K562 (cell line): ENCODE measurements at regions not wholly inside any gene's neighbourhood (a gene's known extent, or its start where the extent isn't known, plus 50 kb on each side); places are given as distances from the start of the nearest gene placed in this dataset.

ENCODE experiments used
- ATAC-seq: fragments of 200-7000 bp; cut with Tn5 transposase; 3 replicates; pipeline ENCODE4 v1.9.1; 2020; ENCODE audit warnings: moderate library complexity
- BruUV-seq: library from RNA; stranded (reverse); fragments of 400-500 nt; replicated peaks from 2 replicates; lab custom pipeline; 2021; lab: Mats Ljungman, UMichigan
- CTCF ChIA-PET: fragments of 300-600 bp; formaldehyde crosslinking; extraction: SDS; loops from one replicate; lab custom pipeline; 2021; ENCODE audit warnings: low intra/inter-chr PET ratio; lab: Yijun Ruan, JAX
- POLR2A ChIA-PET: fragments of 300-600, 350-650 bp; sonication (Branson Sonifier 250); formaldehyde crosslinking; extraction: SDS; loops from one replicate; lab custom pipeline; 2021; ENCODE audit warnings: antibody characterized with exemption, inconsistent platforms; lab: Yijun Ruan, JAX
- DNase-seq, 4 experiments: peaks; one replicate each; pipeline versions ENCODE4 v3.0.0 to v3.0.0-alpha.2; 2011 to 2018; ENCODE audit warnings: low spot score in 3 of 4, mixed read lengths in 3 of 4; ENCODE audit errors: extremely low read depth in 1 of 4
- FAIRE-seq: peaks from 2 replicates; lab custom pipeline; 2011; peaks lifted over from hg19 to GRCh38; lab: Jason Lieb, UNC
- H2AFZ ChIP-seq: 2 replicates; pipeline ENCODE4 v1.6.0; 2011; ENCODE audit warnings: low read depth, low read length, control low read depth, inconsistent platforms
- H3K27ac ChIP-seq: fragments of 200-600 bp; 3 replicates; pipeline ENCODE4 v1.8.0; 2011; ENCODE audit warnings: low read depth, mild to moderate bottlenecking, control low read depth, inconsistent platforms, low read length, moderate library complexity, mixed read lengths; ENCODE audit errors: extremely low read depth
- H3K27me3 ChIP-seq, 2 experiments: fragments of 300-600 bp in 1 of 2; 2 replicates in 1 of 2; 3 replicates in 1 of 2; pipeline versions ENCODE4 v1.6.0 to v1.8.0; 2011; ENCODE audit warnings: inconsistent platforms in 2 of 2, low read length in 2 of 2, mild to moderate bottlenecking in 1 of 2, mixed read lengths in 1 of 2, moderate library complexity in 1 of 2; ENCODE audit not compliant: control insufficient read depth in 2 of 2, insufficient read depth in 2 of 2
- H3K36me3 ChIP-seq: fragments of 300-600 bp; 3 replicates; pipeline ENCODE4 v1.8.0; 2011; ENCODE audit warnings: mild to moderate bottlenecking, low read length, inconsistent platforms; ENCODE audit not compliant: control insufficient read depth, insufficient read depth
- H3K4me1 ChIP-seq, 2 experiments: fragments of 200-600 bp in 1 of 2; replicated peaks in 1 of 2; 2 replicates in 1 of 2; 3 replicates in 1 of 2; pipeline versions ENCODE4 v1.5.1 to v1.8.0; 2011; ENCODE audit warnings: inconsistent platforms in 2 of 2, low read length in 2 of 2, mild to moderate bottlenecking in 1 of 2, mixed read lengths in 1 of 2, moderate library complexity in 1 of 2; ENCODE audit not compliant: control insufficient read depth in 2 of 2, insufficient read depth in 2 of 2
- H3K4me2 ChIP-seq: 2 replicates; pipeline ENCODE4 v1.6.1; 2011; ENCODE audit warnings: low read length, control low read depth, inconsistent platforms, mixed read lengths; ENCODE audit not compliant: insufficient read depth
- H3K4me3 ChIP-seq: fragments of 200-600 bp; sonication (generic), shearing (Covaris generic); 2 replicates; pipeline ENCODE4 v1.5.1; 2016; ENCODE audit warnings: control low read depth, inconsistent platforms
- H3K79me2 ChIP-seq: fragments of 200-600 bp; 3 replicates; pipeline ENCODE4 v1.8.0; 2011; ENCODE audit warnings: low read length, inconsistent platforms; ENCODE audit not compliant: control insufficient read depth, insufficient read depth
- H3K9ac ChIP-seq, 2 experiments: 2 replicates each; pipeline versions ENCODE4 v1.6.0 to v1.6.1; 2011; ENCODE audit warnings: low read depth in 2 of 2, low read length in 2 of 2, control low read depth in 1 of 2, inconsistent platforms in 1 of 2, mild to moderate bottlenecking in 1 of 2, mixed read lengths in 1 of 2; ENCODE audit not compliant: insufficient read depth in 1 of 2
- H3K9me1 ChIP-seq: one replicate; pipeline ENCODE4 v1.6.0; 2011; ENCODE audit warnings: inconsistent platforms, mild to moderate bottlenecking, low read length, moderate library complexity; ENCODE audit not compliant: control insufficient read depth, insufficient read depth
- H3K9me3 ChIP-seq: replicated peaks from 2 replicates; pipeline ENCODE4 v1.5.1; 2011; ENCODE audit warnings: low read depth, low read length, inconsistent platforms; ENCODE audit not compliant: control insufficient read depth, insufficient read depth
- H4K20me1 ChIP-seq: replicated peaks from 2 replicates; pipeline ENCODE4 v1.6.1; 2011; ENCODE audit warnings: low read length, inconsistent platforms, mixed read lengths; ENCODE audit not compliant: control insufficient read depth, insufficient read depth
- DNMT1 ChIP-seq: fragments of 450-650 bp; IDR thresholded peaks from 2 replicates; pipeline ENCODE4 v1.6.1; 2016; ENCODE audit warnings: antibody characterized with exemption, mild to moderate bottlenecking
- GABPB2 ChIP-seq: fragments of 250-450 bp; sonication (Bioruptor Pico); conservative IDR thresholded peaks from 2 replicates; pipeline ENCODE4 v1.5.1; 2021; ENCODE audit warnings: mild to moderate bottlenecking
- GTF3C2 ChIP-seq: IDR thresholded peaks from 3 replicates; pipeline ENCODE4 v1.6.1; 2011; ENCODE audit warnings: borderline replicate concordance, mild to moderate bottlenecking, moderate library complexity; ENCODE audit not compliant: insufficient read length; ENCODE audit errors: extremely low read depth
- HLTF ChIP-seq: fragments of 450-650 bp; IDR thresholded peaks from 2 replicates; pipeline ENCODE4 v1.6.1; 2016
- KAT2B ChIP-seq: IDR thresholded peaks from one replicate; pipeline ENCODE4 v1.6.1; 2012; ENCODE audit warnings: low read depth, mild to moderate bottlenecking, control low read depth, inconsistent platforms, low read length, moderate library complexity
- MECOM ChIP-seq: fragments of 250-450 bp; sonication (Bioruptor Pico); IDR thresholded peaks from 2 replicates; pipeline ENCODE4 v1.8.0; 2022; ENCODE audit warnings: inconsistent platforms
- NFIC ChIP-seq: fragments of 450-650 bp; IDR thresholded peaks from 2 replicates; pipeline ENCODE4 v1.6.1; 2017; ENCODE audit warnings: mild to moderate bottlenecking, inconsistent platforms
- NR2F6 ChIP-seq: fragments of 450-650 bp; formaldehyde crosslinking; IDR thresholded peaks from 2 replicates; pipeline ENCODE4 v1.4.0; 2020; ENCODE audit warnings: mild to moderate bottlenecking
- PHB ChIP-seq: fragments of 250-450 bp; sonication (Bioruptor Pico); IDR thresholded peaks from 2 replicates; pipeline ENCODE4 v1.5.0; 2021
- SMARCB1 ChIP-seq: IDR thresholded peaks from 2 replicates; pipeline ENCODE4 v1.6.1; 2011; ENCODE audit warnings: improper control_type of control experiment, low read depth; ENCODE audit not compliant: insufficient read length
- YBX1 ChIP-seq: fragments of 450-650 bp; IDR thresholded peaks from 2 replicates; pipeline ENCODE4 v1.7.1; 2016; ENCODE audit warnings: mild to moderate bottlenecking
- WGBS: fragments of 100-300 bp; shearing (Covaris generic); methylation state at CpG from one replicate; pipeline ENCODE4 v1.1.6; 2016; ENCODE audit warnings: low coverage, mixed read lengths; ENCODE audit not compliant: insufficient coverage; ENCODE audit errors: missing lambda C conversion rate; 5-methylcytosine and 5-hydroxymethylcytosine counted together
- in situ Hi-C: fragments of 300-500 bp; cut with MboI; formaldehyde crosslinking; loops from 4 replicates; pipeline ENCODE4 v1.15.0; 2018; ENCODE audit warnings: inconsistent platforms, mixed read lengths
- intact Hi-C: fragments of 100-400 bp; cut with micrococcal nuclease; formaldehyde crosslinking; loops from 2 replicates; pipeline ENCODE4 v1.14.2; 2022
- TF ChIP-seq, protein P1 (sequence below), 2 experiments: IDR thresholded peaks; 2 replicates each; pipeline ENCODE4 v1.6.1; 2012; ENCODE audit warnings: improper control_type of control experiment in 2 of 2, low read depth in 2 of 2, low read length in 2 of 2, borderline replicate concordance in 1 of 2
- TF ChIP-seq, protein P2 (sequence below): sonication (generic); formaldehyde crosslinking; IDR thresholded peaks from 2 replicates; pipeline ENCODE4 v1.8.0; 2022; ENCODE audit warnings: mild to moderate bottlenecking, missing genetic modification reagents

- Histone ChIP-seq H3K27me3 (no peaks in the 10 kb centered on the region), H3K9me1 (no peaks in the 10 kb centered on the region), H3K4me1 (no peaks in the 10 kb centered on the region), H4K20me1 (no peaks in the 10 kb centered on the region), H3K4me3 (no peak overlapping the region), H3K79me2 (no peaks in the 10 kb centered on the region), H3K9ac (no peak overlapping the region), H3K4me2 (no peak overlapping the region), H2AFZ (no peak overlapping the region), H3K27ac (no peak overlapping the region), H3K36me3 (no peaks in the 10 kb centered on the region), H3K9me3 (no peaks in the 10 kb centered on the region)
- ATAC-seq, result no peak
- no TSS peak for BruUV-seq
- POLR2A ChIA-PET, result no interaction called here
- no peak for DNase-seq
- 2% methylated on average over 6 of the region's 6 CpGs for WGBS
- TF ChIP-seq, protein P1, sequence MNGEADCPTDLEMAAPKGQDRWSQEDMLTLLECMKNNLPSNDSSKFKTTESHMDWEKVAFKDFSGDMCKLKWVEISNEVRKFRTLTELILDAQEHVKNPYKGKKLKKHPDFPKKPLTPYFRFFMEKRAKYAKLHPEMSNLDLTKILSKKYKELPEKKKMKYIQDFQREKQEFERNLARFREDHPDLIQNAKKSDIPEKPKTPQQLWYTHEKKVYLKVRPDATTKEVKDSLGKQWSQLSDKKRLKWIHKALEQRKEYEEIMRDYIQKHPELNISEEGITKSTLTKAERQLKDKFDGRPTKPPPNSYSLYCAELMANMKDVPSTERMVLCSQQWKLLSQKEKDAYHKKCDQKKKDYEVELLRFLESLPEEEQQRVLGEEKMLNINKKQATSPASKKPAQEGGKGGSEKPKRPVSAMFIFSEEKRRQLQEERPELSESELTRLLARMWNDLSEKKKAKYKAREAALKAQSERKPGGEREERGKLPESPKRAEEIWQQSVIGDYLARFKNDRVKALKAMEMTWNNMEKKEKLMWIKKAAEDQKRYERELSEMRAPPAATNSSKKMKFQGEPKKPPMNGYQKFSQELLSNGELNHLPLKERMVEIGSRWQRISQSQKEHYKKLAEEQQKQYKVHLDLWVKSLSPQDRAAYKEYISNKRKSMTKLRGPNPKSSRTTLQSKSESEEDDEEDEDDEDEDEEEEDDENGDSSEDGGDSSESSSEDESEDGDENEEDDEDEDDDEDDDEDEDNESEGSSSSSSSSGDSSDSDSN (IDR thresholded peaks at IDR 0.05; ENCODE audit: borderline replicate concordance in 1 of 2, low read depth in 2 of 2, low read length in 2 of 2), result no peak
- no peak for TF ChIP-seq GTF3C2
- TF ChIP-seq NFIC, result no peak
- no peak for TF ChIP-seq KAT2B
- no peak for TF ChIP-seq SMARCB1
- TF ChIP-seq HLTF, result no peak
- TF ChIP-seq, protein P2, sequence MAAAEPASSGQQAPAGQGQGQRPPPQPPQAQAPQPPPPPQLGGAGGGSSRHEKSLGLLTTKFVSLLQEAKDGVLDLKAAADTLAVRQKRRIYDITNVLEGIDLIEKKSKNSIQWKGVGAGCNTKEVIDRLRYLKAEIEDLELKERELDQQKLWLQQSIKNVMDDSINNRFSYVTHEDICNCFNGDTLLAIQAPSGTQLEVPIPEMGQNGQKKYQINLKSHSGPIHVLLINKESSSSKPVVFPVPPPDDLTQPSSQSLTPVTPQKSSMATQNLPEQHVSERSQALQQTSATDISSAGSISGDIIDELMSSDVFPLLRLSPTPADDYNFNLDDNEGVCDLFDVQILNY (CRISPR knock-in tag), result no peak
- no peak for TF ChIP-seq DNMT1
- TF ChIP-seq GABPB2 (CRISPR knock-in tag), result no peak
- TF ChIP-seq NR2F6 (CRISPR knock-in tag), result no peak
- TF ChIP-seq PHB, result no peak
- TF ChIP-seq YBX1, result no peak
- TF ChIP-seq MECOM (CRISPR knock-in tag), result no peak
- intact Hi-C loops, result no loop called here
- in situ Hi-C loops, result no loop called here
- CTCF ChIA-PET, result no interaction called here
- FAIRE-seq, result no peak
Measured at GRCh38 chr4:180449395-180449956, 1793.7 kb upstream of the TENM3 start.
